IMR-90 (cell line): ENCODE measurements at regions not wholly inside any gene's neighbourhood (a gene's known extent, or its start where the extent isn't known, plus 50 kb on each side); places are given as distances from the start of the nearest gene placed in this dataset.

Experiments
- CEBPB ChIP-seq: IDR thresholded peaks from 2 replicates; pipeline ENCODE4 v1.6.1; 2012; ENCODE audit warnings: low read depth, low read length, improper control_type of control experiment
- FOS ChIP-seq: fragments of 150-350 bp; IDR thresholded peaks from 2 replicates; pipeline ENCODE4 v1.6.1; 2016; ENCODE audit warnings: low read depth, low read length
- MAFK ChIP-seq: IDR thresholded peaks from 2 replicates; pipeline ENCODE4 v1.6.1; 2012; ENCODE audit warnings: low read depth, low read length, improper control_type of control experiment
- MXI1 ChIP-seq: IDR thresholded peaks from 2 replicates; pipeline ENCODE4 v1.6.1; 2012; ENCODE audit warnings: low read depth, mild to moderate bottlenecking, low read length, moderate library complexity, borderline replicate concordance
- POLR2A ChIP-seq: IDR thresholded peaks from 2 replicates; pipeline ENCODE4 v1.6.1; 2012; ENCODE audit warnings: mild to moderate bottlenecking, low read depth, low read length
- TF ChIP-seq, protein P1 (sequence below): conservative IDR thresholded peaks from 2 replicates; pipeline ENCODE4 v1.5.1; 2012; ENCODE audit warnings: mild to moderate bottlenecking, low read depth, low read length, improper control_type of control experiment
- TF ChIP-seq, protein P2 (sequence below): fragments of 150-350 bp; IDR thresholded peaks from 2 replicates; pipeline ENCODE4 v1.6.1; 2016; ENCODE audit warnings: low read depth, mild to moderate bottlenecking, low read length, moderate library complexity, borderline replicate concordance
- TF ChIP-seq, protein P3 (sequence below): fragments of 150-350 bp; IDR thresholded peaks from 2 replicates; pipeline ENCODE4 v1.6.1; 2017; ENCODE audit warnings: mild to moderate bottlenecking, antibody characterized with exemption, low read length, low read depth

DNA sequence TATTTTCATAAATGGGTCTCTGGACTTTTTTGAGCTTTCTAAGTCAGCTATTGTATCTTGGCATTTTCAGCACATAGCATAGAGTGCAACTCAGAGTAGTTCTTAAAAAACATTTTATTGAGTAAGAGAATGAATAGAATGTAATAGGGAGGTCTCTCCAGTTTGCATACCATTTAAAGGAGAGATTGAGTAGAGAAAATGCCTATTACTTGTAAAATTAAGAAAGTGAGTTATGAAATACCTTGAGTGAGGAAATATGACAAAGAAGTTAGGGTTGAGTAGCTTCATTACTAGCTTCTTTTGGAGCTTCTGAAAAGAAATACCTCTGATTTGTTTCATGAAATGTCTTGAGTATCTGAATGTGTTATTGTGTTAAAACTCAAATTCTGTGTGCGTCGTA lies 140.0 kb downstream of the AASDHPPT start:
- TF ChIP-seq MAFK (no peak), FOS (no peak), MXI1 (no peak), POLR2A (no peak), CEBPB (no peak)
- TF ChIP-seq, protein P1, sequence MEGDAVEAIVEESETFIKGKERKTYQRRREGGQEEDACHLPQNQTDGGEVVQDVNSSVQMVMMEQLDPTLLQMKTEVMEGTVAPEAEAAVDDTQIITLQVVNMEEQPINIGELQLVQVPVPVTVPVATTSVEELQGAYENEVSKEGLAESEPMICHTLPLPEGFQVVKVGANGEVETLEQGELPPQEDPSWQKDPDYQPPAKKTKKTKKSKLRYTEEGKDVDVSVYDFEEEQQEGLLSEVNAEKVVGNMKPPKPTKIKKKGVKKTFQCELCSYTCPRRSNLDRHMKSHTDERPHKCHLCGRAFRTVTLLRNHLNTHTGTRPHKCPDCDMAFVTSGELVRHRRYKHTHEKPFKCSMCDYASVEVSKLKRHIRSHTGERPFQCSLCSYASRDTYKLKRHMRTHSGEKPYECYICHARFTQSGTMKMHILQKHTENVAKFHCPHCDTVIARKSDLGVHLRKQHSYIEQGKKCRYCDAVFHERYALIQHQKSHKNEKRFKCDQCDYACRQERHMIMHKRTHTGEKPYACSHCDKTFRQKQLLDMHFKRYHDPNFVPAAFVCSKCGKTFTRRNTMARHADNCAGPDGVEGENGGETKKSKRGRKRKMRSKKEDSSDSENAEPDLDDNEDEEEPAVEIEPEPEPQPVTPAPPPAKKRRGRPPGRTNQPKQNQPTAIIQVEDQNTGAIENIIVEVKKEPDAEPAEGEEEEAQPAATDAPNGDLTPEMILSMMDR: no peak
- TF ChIP-seq, protein P2, sequence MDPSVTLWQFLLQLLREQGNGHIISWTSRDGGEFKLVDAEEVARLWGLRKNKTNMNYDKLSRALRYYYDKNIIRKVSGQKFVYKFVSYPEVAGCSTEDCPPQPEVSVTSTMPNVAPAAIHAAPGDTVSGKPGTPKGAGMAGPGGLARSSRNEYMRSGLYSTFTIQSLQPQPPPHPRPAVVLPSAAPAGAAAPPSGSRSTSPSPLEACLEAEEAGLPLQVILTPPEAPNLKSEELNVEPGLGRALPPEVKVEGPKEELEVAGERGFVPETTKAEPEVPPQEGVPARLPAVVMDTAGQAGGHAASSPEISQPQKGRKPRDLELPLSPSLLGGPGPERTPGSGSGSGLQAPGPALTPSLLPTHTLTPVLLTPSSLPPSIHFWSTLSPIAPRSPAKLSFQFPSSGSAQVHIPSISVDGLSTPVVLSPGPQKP: no peak
- TF ChIP-seq, protein P3, sequence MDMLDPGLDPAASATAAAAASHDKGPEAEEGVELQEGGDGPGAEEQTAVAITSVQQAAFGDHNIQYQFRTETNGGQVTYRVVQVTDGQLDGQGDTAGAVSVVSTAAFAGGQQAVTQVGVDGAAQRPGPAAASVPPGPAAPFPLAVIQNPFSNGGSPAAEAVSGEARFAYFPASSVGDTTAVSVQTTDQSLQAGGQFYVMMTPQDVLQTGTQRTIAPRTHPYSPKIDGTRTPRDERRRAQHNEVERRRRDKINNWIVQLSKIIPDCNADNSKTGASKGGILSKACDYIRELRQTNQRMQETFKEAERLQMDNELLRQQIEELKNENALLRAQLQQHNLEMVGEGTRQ: no peak
